ENCODE measurements at regions not wholly inside any gene's neighbourhood (a gene's known extent, or its start where the extent isn't known, plus 50 kb on each side); places are given as distances from the start of the nearest gene placed in this dataset.

DNA sequence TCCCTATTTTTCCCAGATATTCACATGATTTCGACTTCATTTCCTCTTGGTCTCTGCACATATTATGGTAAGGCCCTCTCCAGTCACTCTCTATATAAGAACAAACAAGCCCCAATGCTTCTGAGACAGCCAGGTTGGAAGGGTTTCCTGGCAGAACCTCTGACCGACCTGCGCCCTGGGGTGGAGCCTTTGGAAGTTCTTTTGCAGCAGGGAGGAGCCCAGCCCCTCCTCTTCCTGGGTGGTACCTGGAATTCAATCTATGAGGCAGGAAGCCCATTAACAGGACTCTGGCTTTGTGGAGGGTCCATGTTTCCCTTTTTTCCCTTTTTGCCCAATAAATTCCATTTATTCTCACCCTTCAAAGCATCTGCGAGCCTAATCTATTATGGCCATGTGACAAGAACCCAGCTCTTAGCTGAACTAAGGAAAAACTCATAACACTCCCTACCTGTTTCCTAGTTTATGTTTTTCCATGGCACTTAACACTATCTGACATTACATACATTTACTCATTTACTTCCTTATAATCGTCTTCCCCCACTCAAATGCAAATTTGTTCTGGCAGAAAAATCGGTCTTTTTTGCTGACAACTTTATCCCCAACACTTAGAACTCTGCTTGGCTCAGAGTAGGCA lies 92.5 kb upstream of the FRMD4A start:
- 28% methylated on average over 6 of the region's 6 CpGs for WGBS (ENCODE audit: missing lambda C conversion rate)
- Histone ChIP-seq H3K4me1 (no peaks in the 10 kb centered on the region), H3K4me3 (no peak overlapping the region), H3K9me3 (peaks cover 14% of the 10 kb centered on the region; the same call in 2 of the 3 replicates), H3K4me2 (no peak overlapping the region), H3K27ac (no peak overlapping the region)
- CTCF ChIA-PET, result no interaction called here
- TF ChIP-seq FOXS1 (CRISPR knock-in tag; IDR thresholded peaks at IDR 0.05) (no peak), PHF8 (IDR thresholded peaks at IDR 0.05; ENCODE audit: borderline replicate concordance, low read depth) (no peak), CHD4 (IDR thresholded peaks at IDR 0.05; ENCODE audit: borderline replicate concordance) (no peak), CBX8 (IDR thresholded peaks at IDR 0.05) (no peak)
- POLR2A ChIA-PET, result interaction anchor here (0.7 kb wide), 1 partner anchor 101 kb away, joined by 4 read pairs; no protein-coding TSS in a partner anchor
- ATAC-seq (no peak), FAIRE-seq (no peak), DNase-seq (ENCODE audit: low read depth in 1 of 2, low spot score in 1 of 2) (no peak)

DNA sequence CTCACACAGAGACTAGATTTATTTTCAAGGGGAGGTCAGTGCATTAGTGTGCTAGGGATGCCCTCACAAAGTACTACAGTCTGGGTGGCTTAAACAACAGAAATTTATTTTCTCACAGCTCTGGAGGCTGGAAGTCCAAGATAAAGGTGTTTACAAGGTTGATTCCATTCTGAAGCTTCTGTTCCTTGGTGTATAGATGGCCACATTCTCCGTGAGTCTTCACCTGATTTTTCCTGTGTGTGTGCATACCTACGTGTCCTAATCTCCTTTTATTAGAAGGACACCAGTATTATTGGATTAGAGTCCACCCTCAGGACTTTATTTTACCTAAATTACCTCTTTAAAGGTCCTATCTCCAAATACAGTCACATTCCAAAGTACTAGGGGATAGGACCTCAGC lies 91.7 kb upstream of the FRMD4A start:
- DNase-seq (ENCODE audit: low read depth in 1 of 2, low spot score in 1 of 2) (no peak), FAIRE-seq (no peak), ATAC-seq (no peak)
- Histone ChIP-seq H3K4me2 (no peak overlapping the region), H3K27ac (no peak overlapping the region), H3K4me3 (no peak overlapping the region), H3K9me3 (peaks cover 12% of the 10 kb centered on the region; the same call in 2 of the 3 replicates), H3K4me1 (no peaks in the 10 kb centered on the region)
- WGBS (ENCODE audit: missing lambda C conversion rate), result 11% methylated on average over 1 of the region's 2 CpGs
- ChIA-PET CTCF (no interaction called here), POLR2A (no interaction called here)
- TF ChIP-seq RAD21 (conservative IDR thresholded peaks at IDR 0.05 in 1 of 2, IDR thresholded peaks at IDR 0.05 in 1 of 2), result no peak
- TF ChIP-seq HOXB5 (CRISPR knock-in tag; IDR thresholded peaks at IDR 0.05), result no peak
- TF ChIP-seq PHF8 (IDR thresholded peaks at IDR 0.05; ENCODE audit: borderline replicate concordance, low read depth), result no peak
- TF ChIP-seq CBX2 (IDR thresholded peaks at IDR 0.05; ENCODE audit: borderline replicate concordance, low read depth), result no peak
- TF ChIP-seq TFCP2L1 (CRISPR knock-in tag; IDR thresholded peaks at IDR 0.05), result no peak
- TF ChIP-seq SMC3 (IDR thresholded peaks at IDR 0.05), result no peak
- TF ChIP-seq NPAS2 (CRISPR knock-in tag; IDR thresholded peaks at IDR 0.05; ENCODE audit: borderline replicate concordance), result no peak
- no peak for TF ChIP-seq NR3C1 (IDR thresholded peaks at IDR 0.05)
- TF ChIP-seq CEBPB (IDR thresholded peaks at IDR 0.05), result no peak
- no peak for TF ChIP-seq RCOR1 (IDR thresholded peaks at IDR 0.05; ENCODE audit: low read depth, low read length)
- no peak for TF ChIP-seq HDAC2 (IDR thresholded peaks at IDR 0.05)
- TF ChIP-seq, protein P1, sequence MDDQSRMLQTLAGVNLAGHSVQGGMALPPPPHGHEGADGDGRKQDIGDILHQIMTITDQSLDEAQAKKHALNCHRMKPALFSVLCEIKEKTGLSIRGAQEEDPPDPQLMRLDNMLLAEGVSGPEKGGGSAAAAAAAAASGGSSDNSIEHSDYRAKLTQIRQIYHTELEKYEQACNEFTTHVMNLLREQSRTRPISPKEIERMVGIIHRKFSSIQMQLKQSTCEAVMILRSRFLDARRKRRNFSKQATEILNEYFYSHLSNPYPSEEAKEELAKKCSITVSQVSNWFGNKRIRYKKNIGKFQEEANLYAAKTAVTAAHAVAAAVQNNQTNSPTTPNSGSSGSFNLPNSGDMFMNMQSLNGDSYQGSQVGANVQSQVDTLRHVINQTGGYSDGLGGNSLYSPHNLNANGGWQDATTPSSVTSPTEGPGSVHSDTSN (IDR thresholded peaks at IDR 0.05), result no peak
- TF ChIP-seq ZSCAN20 (CRISPR knock-in tag; IDR thresholded peaks at IDR 0.05), result no peak
- TF ChIP-seq, protein P2, sequence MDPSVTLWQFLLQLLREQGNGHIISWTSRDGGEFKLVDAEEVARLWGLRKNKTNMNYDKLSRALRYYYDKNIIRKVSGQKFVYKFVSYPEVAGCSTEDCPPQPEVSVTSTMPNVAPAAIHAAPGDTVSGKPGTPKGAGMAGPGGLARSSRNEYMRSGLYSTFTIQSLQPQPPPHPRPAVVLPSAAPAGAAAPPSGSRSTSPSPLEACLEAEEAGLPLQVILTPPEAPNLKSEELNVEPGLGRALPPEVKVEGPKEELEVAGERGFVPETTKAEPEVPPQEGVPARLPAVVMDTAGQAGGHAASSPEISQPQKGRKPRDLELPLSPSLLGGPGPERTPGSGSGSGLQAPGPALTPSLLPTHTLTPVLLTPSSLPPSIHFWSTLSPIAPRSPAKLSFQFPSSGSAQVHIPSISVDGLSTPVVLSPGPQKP (IDR thresholded peaks at IDR 0.05; ENCODE audit: low read depth, low read length), result no peak
- TF ChIP-seq, protein P3, sequence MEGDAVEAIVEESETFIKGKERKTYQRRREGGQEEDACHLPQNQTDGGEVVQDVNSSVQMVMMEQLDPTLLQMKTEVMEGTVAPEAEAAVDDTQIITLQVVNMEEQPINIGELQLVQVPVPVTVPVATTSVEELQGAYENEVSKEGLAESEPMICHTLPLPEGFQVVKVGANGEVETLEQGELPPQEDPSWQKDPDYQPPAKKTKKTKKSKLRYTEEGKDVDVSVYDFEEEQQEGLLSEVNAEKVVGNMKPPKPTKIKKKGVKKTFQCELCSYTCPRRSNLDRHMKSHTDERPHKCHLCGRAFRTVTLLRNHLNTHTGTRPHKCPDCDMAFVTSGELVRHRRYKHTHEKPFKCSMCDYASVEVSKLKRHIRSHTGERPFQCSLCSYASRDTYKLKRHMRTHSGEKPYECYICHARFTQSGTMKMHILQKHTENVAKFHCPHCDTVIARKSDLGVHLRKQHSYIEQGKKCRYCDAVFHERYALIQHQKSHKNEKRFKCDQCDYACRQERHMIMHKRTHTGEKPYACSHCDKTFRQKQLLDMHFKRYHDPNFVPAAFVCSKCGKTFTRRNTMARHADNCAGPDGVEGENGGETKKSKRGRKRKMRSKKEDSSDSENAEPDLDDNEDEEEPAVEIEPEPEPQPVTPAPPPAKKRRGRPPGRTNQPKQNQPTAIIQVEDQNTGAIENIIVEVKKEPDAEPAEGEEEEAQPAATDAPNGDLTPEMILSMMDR (IDR thresholded peaks at IDR 0.05), result no peak
- TF ChIP-seq, protein P4, sequence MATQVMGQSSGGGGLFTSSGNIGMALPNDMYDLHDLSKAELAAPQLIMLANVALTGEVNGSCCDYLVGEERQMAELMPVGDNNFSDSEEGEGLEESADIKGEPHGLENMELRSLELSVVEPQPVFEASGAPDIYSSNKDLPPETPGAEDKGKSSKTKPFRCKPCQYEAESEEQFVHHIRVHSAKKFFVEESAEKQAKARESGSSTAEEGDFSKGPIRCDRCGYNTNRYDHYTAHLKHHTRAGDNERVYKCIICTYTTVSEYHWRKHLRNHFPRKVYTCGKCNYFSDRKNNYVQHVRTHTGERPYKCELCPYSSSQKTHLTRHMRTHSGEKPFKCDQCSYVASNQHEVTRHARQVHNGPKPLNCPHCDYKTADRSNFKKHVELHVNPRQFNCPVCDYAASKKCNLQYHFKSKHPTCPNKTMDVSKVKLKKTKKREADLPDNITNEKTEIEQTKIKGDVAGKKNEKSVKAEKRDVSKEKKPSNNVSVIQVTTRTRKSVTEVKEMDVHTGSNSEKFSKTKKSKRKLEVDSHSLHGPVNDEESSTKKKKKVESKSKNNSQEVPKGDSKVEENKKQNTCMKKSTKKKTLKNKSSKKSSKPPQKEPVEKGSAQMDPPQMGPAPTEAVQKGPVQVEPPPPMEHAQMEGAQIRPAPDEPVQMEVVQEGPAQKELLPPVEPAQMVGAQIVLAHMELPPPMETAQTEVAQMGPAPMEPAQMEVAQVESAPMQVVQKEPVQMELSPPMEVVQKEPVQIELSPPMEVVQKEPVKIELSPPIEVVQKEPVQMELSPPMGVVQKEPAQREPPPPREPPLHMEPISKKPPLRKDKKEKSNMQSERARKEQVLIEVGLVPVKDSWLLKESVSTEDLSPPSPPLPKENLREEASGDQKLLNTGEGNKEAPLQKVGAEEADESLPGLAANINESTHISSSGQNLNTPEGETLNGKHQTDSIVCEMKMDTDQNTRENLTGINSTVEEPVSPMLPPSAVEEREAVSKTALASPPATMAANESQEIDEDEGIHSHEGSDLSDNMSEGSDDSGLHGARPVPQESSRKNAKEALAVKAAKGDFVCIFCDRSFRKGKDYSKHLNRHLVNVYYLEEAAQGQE (IDR thresholded peaks at IDR 0.05), result no peak
- TF ChIP-seq BHLHE40 (IDR thresholded peaks at IDR 0.05; ENCODE audit: low read depth, low read length), result no peak
- no peak for TF ChIP-seq ZFP36 (IDR thresholded peaks at IDR 0.05; ENCODE audit: borderline replicate concordance, partially characterized antibody)
- TF ChIP-seq, protein P5, sequence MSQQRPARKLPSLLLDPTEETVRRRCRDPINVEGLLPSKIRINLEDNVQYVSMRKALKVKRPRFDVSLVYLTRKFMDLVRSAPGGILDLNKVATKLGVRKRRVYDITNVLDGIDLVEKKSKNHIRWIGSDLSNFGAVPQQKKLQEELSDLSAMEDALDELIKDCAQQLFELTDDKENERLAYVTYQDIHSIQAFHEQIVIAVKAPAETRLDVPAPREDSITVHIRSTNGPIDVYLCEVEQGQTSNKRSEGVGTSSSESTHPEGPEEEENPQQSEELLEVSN (IDR thresholded peaks at IDR 0.05; ENCODE audit: borderline replicate concordance, low read depth), result no peak
